Testis (tissue), 2 donors: ENCODE measurements at regions not wholly inside any gene's neighbourhood (a gene's known extent, or its start where the extent isn't known, plus 50 kb on each side); places are given as distances from the start of the nearest gene placed in this dataset.

ENCODE experiments used
- POLR2A ChIP-seq: fragments of 450-650 bp; IDR thresholded peaks from one replicate; pipeline ENCODE4 v1.6.1; 2017; ENCODE audit warnings: antibody characterized with exemption, mild to moderate bottlenecking, moderate library complexity
- TF ChIP-seq, protein P1 (sequence below), 3 experiments: fragments of 450-650 bp in 2 of 3; fragments of 200-600 bp in 1 of 3; sonication (generic) in 1 of 3; IDR thresholded peaks; one replicate each; pipeline ENCODE4 v1.5.1; 2016 to 2019; ENCODE audit warnings: antibody characterized with exemption in 3 of 3, mild to moderate bottlenecking in 2 of 3, moderate library complexity in 1 of 3

DNA sequence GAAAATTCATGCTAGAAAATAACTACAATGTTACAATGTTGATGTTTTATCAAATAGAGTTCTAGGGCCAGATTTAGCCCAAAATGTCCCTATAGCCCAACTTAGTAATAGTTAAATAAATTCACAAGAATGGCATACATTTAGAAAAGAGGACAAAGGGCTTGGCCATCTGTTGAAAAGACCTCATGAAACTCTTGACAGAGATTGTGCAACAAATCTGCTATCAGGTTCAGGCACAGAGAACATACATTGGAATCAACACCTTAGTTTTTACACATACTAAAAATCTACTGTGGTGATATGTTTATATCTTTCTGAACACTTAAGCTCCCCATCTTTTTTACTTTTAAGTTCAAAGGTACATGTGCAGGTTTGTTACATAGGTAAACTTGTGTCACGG, 298.3 kb upstream of the DACH1 start:
- TF ChIP-seq, protein P1, sequence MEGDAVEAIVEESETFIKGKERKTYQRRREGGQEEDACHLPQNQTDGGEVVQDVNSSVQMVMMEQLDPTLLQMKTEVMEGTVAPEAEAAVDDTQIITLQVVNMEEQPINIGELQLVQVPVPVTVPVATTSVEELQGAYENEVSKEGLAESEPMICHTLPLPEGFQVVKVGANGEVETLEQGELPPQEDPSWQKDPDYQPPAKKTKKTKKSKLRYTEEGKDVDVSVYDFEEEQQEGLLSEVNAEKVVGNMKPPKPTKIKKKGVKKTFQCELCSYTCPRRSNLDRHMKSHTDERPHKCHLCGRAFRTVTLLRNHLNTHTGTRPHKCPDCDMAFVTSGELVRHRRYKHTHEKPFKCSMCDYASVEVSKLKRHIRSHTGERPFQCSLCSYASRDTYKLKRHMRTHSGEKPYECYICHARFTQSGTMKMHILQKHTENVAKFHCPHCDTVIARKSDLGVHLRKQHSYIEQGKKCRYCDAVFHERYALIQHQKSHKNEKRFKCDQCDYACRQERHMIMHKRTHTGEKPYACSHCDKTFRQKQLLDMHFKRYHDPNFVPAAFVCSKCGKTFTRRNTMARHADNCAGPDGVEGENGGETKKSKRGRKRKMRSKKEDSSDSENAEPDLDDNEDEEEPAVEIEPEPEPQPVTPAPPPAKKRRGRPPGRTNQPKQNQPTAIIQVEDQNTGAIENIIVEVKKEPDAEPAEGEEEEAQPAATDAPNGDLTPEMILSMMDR (IDR thresholded peaks at IDR 0.05): no peak
- TF ChIP-seq POLR2A: no peak
